ENCODE measurements at regions not wholly inside any gene's neighbourhood (a gene's known extent, or its start where the extent isn't known, plus 50 kb on each side); places are given as distances from the start of the nearest gene placed in this dataset.
"Not testable (repeated sequence)": the region's sequence is repeated elsewhere in the genome, so short reads cannot be mapped to it uniquely, and the experiment has no call there.

- no peaks in the 10 kb centered on the region for H3K27me3 ChIP-seq
- H3K36me3 ChIP-seq = no peaks in the 10 kb centered on the region
- H3K4me3 ChIP-seq = no peak overlapping the region
- no peak for TF ChIP-seq CTCF (IDR thresholded peaks at IDR 0.05)
- no peak for DNase-seq (ENCODE audit: low spot score in 2 of 2)
- intact Hi-C loops (cut with DNase I) = no loop called here
- no peaks in the 10 kb centered on the region for H3K9me3 ChIP-seq
- no peaks in the 10 kb centered on the region for H3K4me1 ChIP-seq
- H3K27ac ChIP-seq = no peak overlapping the region
Observed at GRCh38 chr20:12835999-12836398, 172.8 kb upstream of the SPTLC3 start.

GRCh38 chr20:12837646-12838045 lies 171.1 kb upstream of the SPTLC3 start:
- Histone ChIP-seq H3K4me3 (no peak overlapping the region), H3K4me1 (no peaks in the 10 kb centered on the region), H3K27me3 (no peaks in the 10 kb centered on the region), H3K36me3 (no peaks in the 10 kb centered on the region), H3K27ac (no peak overlapping the region), H3K9me3 (no peaks in the 10 kb centered on the region)
- intact Hi-C loops (cut with DNase I) = no loop called here
- no peak for DNase-seq (ENCODE audit: low spot score in 2 of 2)
- no peak for TF ChIP-seq CTCF (IDR thresholded peaks at IDR 0.05)

- Histone ChIP-seq H3K9me3 (no peaks in the 10 kb centered on the region), H3K4me1 (no peaks in the 10 kb centered on the region), H3K4me3 (no peak overlapping the region), H3K27me3 (no peaks in the 10 kb centered on the region), H3K27ac (no peak overlapping the region), H3K36me3 (no peaks in the 10 kb centered on the region)
- intact Hi-C loops (cut with DNase I) = no loop called here
- TF ChIP-seq CTCF (IDR thresholded peaks at IDR 0.05) = no peak
- no peak for DNase-seq (ENCODE audit: low spot score in 2 of 2)
Observed at GRCh38 chr20:12838261-12838866, 170.4 kb upstream of the SPTLC3 start.

- intact Hi-C loops (cut with DNase I) = no loop called here
- TF ChIP-seq CTCF (IDR thresholded peaks at IDR 0.05) = no peak
- no peak overlapping the region for H3K4me3 ChIP-seq
- H3K27ac ChIP-seq = no peak overlapping the region
- no peaks in the 10 kb centered on the region for H3K36me3 ChIP-seq
- no peak for DNase-seq (ENCODE audit: low spot score in 2 of 2)
- H3K9me3 ChIP-seq = no peaks in the 10 kb centered on the region
- no peaks in the 10 kb centered on the region for H3K4me1 ChIP-seq
- no peaks in the 10 kb centered on the region for H3K27me3 ChIP-seq
Observed at GRCh38 chr20:12847872-12848271, 160.9 kb upstream of the SPTLC3 start.

- Histone ChIP-seq H3K27ac (no peak overlapping the region), H3K4me1 (no peaks in the 10 kb centered on the region), H3K4me3 (no peak overlapping the region), H3K27me3 (no peaks in the 10 kb centered on the region), H3K36me3 (no peaks in the 10 kb centered on the region), H3K9me3 (no peaks in the 10 kb centered on the region)
- DNase-seq (ENCODE audit: low spot score in 2 of 2) = no peak
- TF ChIP-seq CTCF (IDR thresholded peaks at IDR 0.05) = no peak
- intact Hi-C loops (cut with DNase I) = no loop called here
Observed at GRCh38 chr20:12849225-12849910, 159.4 kb upstream of the SPTLC3 start.

- not testable (repeated sequence) for H3K9me3 ChIP-seq; DNase-seq (ENCODE audit: low spot score in 2 of 2)
- intact Hi-C loops (cut with DNase I) = loop anchor here (10.0 kb wide), 1 partner anchor 57 kb away; no protein-coding TSS in a partner anchor
Observed at GRCh38 chr20:12857643-12858042, 151.1 kb upstream of the SPTLC3 start.

More at GRCh38 chr20:12857643-12858042, 151.1 kb upstream of the SPTLC3 start:
- not testable (repeated sequence) for H3K36me3 ChIP-seq, H3K4me1 ChIP-seq, H3K4me3 ChIP-seq, H3K27me3 ChIP-seq, H3K27ac ChIP-seq
